Activated CD8-positive, alpha-beta T cell treated with anti-CD3 and anti-CD28 coated beads for 36 hours (primary cell): ENCODE measurements at regions not wholly inside any gene's neighbourhood (a gene's known extent, or its start where the extent isn't known, plus 50 kb on each side); places are given as distances from the start of the nearest gene placed in this dataset.

ENCODE experiments used
- ATAC-seq: fragments of 200-7000 bp; cut with Tn5 transposase; one replicate; pipeline ENCODE4 v1.10.0; 2021; ENCODE audit warnings: mild to moderate bottlenecking, moderate library complexity
- CTCF ChIA-PET: fragments of 350-600 bp; sonication (Branson Sonifier 250); formaldehyde crosslinking; loops from one replicate; lab custom pipeline; 2021; ENCODE audit warnings: antibody characterized with exemption; lab: Charles Lee
- POLR2A ChIA-PET: fragments of 350-600 bp; sonication (Branson Sonifier 250); formaldehyde crosslinking; loops from one replicate; lab custom pipeline; 2021; ENCODE audit warnings: antibody characterized with exemption; lab: Charles Lee
- DNase-seq: peaks from one replicate; pipeline ENCODE4 v3.0.0-alpha.2; 2020
- H3K27ac Mint-ChIP-seq: one replicate; pipeline ENCODE4 v1.8.0; 2021; ENCODE audit warnings: mild to moderate bottlenecking, mixed read lengths
- H3K27me3 Mint-ChIP-seq: one replicate; pipeline ENCODE4 v1.8.0; 2021; ENCODE audit warnings: mixed read lengths
- H3K36me3 Mint-ChIP-seq: one replicate; pipeline ENCODE4 v1.8.0; 2021; ENCODE audit warnings: low read depth, mixed read lengths
- H3K4me1 Mint-ChIP-seq: one replicate; pipeline ENCODE4 v1.8.0; 2021; ENCODE audit warnings: low read depth, mixed read lengths
- H3K4me3 Mint-ChIP-seq: one replicate; pipeline ENCODE4 v1.8.0; 2021; ENCODE audit warnings: mild to moderate bottlenecking, moderate library complexity, mixed read lengths
- H3K9me3 Mint-ChIP-seq: one replicate; pipeline ENCODE4 v1.8.0; 2021; ENCODE audit warnings: mixed read lengths
- CTCF ChIP-seq: fragments of 200-600 bp; IDR thresholded peaks from one replicate; pipeline ENCODE4 v1.8.0; 2022; ENCODE audit warnings: antibody characterized with exemption, mild to moderate bottlenecking
- intact Hi-C: fragments of 100-400 bp; cut with micrococcal nuclease; formaldehyde crosslinking; loops from one replicate; pipeline ENCODE4 v1.10.0; 2022

DNA sequence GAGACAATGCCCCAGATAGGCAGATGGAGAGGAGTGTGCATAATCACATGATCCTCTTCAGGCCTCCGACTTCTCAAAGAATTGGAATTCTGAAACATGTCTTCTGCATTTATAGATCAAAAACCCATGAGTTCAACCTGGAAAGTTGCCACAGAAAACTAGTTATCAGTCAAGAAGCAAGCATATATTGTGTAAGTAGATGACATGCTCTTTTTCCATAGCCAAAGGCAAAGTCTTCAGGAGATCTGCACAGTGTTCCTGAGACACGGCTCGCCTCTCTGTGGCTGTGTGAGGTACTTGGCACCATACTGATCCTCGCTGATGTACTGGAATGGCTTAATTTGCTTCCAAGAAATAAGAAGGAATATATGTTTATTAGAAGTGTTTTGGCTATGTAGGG lies 213.5 kb upstream of the MKI67 start:
- ATAC-seq (no peak), DNase-seq (no peak)
- peaks cover 7% of the 10 kb centered on the region for H3K27me3 Mint-ChIP-seq
- no peak for TF ChIP-seq CTCF
- H3K9me3 Mint-ChIP-seq, result no peaks in the 10 kb centered on the region
- no peaks in the 10 kb centered on the region for H3K36me3 Mint-ChIP-seq
- no peak overlapping the region for H3K4me3 Mint-ChIP-seq
- ChIA-PET POLR2A (no interaction called here), CTCF (no interaction called here)
- no peaks in the 10 kb centered on the region for H3K4me1 Mint-ChIP-seq
- intact Hi-C loops, result no loop called here
- H3K27ac Mint-ChIP-seq, result no peak overlapping the region

- Mint-ChIP-seq H3K36me3 (no peaks in the 10 kb centered on the region), H3K27ac (no peak overlapping the region), H3K27me3 (peaks cover 11% of the 10 kb centered on the region), H3K9me3 (no peaks in the 10 kb centered on the region), H3K4me1 (no peaks in the 10 kb centered on the region), H3K4me3 (no peak overlapping the region)
- no peak for TF ChIP-seq CTCF
- DNase-seq (no peak), ATAC-seq (no peak)
- CTCF ChIA-PET, result no interaction called here
- POLR2A ChIA-PET, result interaction anchor here (0.6 kb wide), 2 partner anchors 171 to 1857 kb away, joined by 3 to 4 read pairs; no protein-coding TSS in a partner anchor
- intact Hi-C loops, result no loop called here
These were observed 219.1 kb upstream of the MKI67 start for GRCh38 chr10:128345353-128345752.

DNA sequence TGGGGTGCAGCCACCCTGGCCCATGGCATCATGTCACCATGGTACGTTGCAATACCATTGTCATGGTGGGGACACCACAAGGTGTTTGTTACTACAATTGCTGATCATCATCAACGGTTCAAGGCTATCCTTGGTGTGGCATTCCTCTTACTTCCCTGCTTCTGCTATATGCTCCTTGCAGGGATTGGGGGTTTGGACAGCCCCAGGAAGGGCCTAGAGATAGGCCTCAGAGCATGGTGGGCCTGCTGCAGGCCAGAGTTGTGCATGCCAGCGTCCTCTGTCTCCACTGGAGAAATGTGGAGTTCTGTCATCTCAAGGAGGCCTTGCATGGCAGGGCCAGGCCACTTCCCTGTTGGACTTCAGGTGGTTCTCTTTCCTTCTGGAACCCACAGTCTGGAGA lies 234.6 kb upstream of the MKI67 start:
- Mint-ChIP-seq H3K27ac (no peak overlapping the region), H3K4me3 (no peak overlapping the region), H3K27me3 (peaks cover 2% of the 10 kb centered on the region), H3K36me3 (no peaks in the 10 kb centered on the region), H3K9me3 (no peaks in the 10 kb centered on the region), H3K4me1 (no peaks in the 10 kb centered on the region)
- CTCF ChIA-PET, result no interaction called here
- intact Hi-C loops, result no loop called here
- POLR2A ChIA-PET, result no interaction called here
- DNase-seq (no peak), ATAC-seq (no peak)
- TF ChIP-seq CTCF, result no peak

DNA sequence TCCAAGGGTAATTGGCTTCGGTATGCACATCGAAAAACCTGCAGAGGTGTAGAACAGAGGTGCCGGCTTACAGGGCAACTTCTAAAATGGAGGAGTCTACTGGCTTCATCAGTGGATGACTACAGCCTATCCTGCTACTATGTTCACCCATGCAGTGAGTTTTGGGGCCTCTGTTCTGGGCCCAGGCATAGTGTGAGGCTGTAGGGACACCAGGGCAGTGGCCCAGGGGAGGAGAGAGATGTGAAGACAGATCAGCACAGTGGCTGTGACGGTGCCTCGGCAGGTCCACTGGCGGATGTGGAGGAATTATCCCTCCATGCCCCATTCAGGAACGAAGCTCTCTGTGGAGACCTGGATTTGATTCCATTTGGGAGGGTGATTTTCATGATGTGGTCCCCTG lies 235.3 kb upstream of the MKI67 start:
- ATAC-seq, result no peak
- DNase-seq, result no peak
- no peaks in the 10 kb centered on the region for H3K36me3 Mint-ChIP-seq
- intact Hi-C loops, result no loop called here
- H3K27ac Mint-ChIP-seq, result no peak overlapping the region
- ChIA-PET CTCF (no interaction called here), POLR2A (no interaction called here)
- no peak for TF ChIP-seq CTCF
- peaks cover 2% of the 10 kb centered on the region for H3K27me3 Mint-ChIP-seq
- H3K9me3 Mint-ChIP-seq, result no peaks in the 10 kb centered on the region
- no peaks in the 10 kb centered on the region for H3K4me1 Mint-ChIP-seq
- no peak overlapping the region for H3K4me3 Mint-ChIP-seq

DNA sequence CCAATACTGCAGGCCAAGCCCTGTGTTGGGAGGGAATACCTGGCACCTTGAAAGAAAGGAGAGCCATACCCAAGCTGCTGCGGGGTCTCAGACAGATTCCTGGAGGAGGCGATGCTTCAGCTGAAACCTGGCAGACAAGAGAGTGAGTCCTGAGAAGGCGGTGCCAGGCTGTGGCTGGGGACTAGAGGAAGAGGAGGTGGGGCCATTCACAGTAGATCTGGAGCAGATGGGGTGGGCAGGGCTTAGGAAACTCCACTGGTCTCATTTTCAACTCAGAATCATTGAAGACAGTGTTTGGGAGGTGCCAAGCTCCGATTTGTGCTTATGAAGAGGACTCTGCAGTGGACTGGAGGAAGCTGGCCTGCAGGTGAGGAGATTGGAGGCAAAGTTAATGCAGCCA lies 236.3 kb upstream of the MKI67 start:
- POLR2A ChIA-PET, result no interaction called here
- H3K4me3 Mint-ChIP-seq, result no peak overlapping the region
- no peaks in the 10 kb centered on the region for H3K36me3 Mint-ChIP-seq
- DNase-seq, result no peak
- H3K4me1 Mint-ChIP-seq, result no peaks in the 10 kb centered on the region
- no peak for TF ChIP-seq CTCF
- CTCF ChIA-PET, result no interaction called here
- intact Hi-C loops, result no loop called here
- no peak for ATAC-seq
- H3K9me3 Mint-ChIP-seq, result no peaks in the 10 kb centered on the region
- H3K27me3 Mint-ChIP-seq, result peaks cover 2% of the 10 kb centered on the region
- H3K27ac Mint-ChIP-seq, result no peak overlapping the region
